ENCODE measurements at regions not wholly inside any gene's neighbourhood (a gene's known extent, or its start where the extent isn't known, plus 50 kb on each side); places are given as distances from the start of the nearest gene placed in this dataset.

DNA sequence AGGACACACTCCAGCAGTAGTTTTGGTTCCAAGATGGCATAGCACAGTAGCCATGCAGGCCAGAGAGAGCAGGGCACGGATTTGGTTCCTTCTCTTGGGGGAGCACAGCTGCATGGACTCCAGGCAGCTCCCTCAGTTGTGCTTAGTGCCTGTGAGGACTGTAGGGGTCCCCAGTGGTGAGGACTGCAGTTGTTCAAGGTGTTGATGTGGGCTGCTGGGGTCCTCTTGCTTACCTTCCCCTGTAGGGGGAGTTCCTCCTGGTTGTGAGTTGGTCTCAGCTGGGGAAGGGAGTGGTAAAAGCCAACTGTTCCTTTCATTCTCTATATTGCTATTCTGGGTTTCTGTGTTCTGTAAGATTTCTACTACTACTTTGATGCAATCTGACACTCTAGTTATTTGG, 606.5 kb downstream of the MAGEB5 start:
- TF ChIP-seq, protein P1, sequence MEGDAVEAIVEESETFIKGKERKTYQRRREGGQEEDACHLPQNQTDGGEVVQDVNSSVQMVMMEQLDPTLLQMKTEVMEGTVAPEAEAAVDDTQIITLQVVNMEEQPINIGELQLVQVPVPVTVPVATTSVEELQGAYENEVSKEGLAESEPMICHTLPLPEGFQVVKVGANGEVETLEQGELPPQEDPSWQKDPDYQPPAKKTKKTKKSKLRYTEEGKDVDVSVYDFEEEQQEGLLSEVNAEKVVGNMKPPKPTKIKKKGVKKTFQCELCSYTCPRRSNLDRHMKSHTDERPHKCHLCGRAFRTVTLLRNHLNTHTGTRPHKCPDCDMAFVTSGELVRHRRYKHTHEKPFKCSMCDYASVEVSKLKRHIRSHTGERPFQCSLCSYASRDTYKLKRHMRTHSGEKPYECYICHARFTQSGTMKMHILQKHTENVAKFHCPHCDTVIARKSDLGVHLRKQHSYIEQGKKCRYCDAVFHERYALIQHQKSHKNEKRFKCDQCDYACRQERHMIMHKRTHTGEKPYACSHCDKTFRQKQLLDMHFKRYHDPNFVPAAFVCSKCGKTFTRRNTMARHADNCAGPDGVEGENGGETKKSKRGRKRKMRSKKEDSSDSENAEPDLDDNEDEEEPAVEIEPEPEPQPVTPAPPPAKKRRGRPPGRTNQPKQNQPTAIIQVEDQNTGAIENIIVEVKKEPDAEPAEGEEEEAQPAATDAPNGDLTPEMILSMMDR (IDR thresholded peaks at IDR 0.05): no peak
- TF ChIP-seq ZFX (IDR thresholded peaks at IDR 0.05; ENCODE audit: borderline replicate concordance): no peak
